ENCODE measurements at regions not wholly inside any gene's neighbourhood (a gene's known extent, or its start where the extent isn't known, plus 50 kb on each side); places are given as distances from the start of the nearest gene placed in this dataset.
"Not testable (repeated sequence)": the region's sequence is repeated elsewhere in the genome, so short reads cannot be mapped to it uniquely, and the experiment has no call there.

DNA sequence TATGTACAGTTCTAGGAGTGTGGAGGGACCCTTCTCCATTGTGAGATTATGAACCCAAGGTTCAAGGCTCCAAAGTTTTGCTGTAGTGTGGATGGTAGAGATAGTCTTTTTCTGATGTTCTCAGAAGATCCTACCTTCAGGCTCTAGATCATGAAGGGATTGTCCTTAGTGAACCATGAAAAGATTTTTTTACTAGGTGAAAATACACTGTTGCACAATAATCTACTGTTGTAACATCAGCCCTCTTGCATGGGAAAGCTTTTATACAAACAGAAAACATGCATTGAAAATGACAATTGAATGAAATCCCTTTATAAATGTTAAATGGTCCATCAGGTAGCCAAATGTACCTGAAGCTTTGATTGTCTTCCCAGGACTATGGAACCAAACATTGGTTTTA lies 177.8 kb downstream of the FAM76B start:
- no peaks in the 10 kb centered on the region for H3K36me3 ChIP-seq (ENCODE audit: control insufficient read depth, insufficient read depth, low read length)
- no peak overlapping the region for H3K4me3 ChIP-seq (ENCODE audit: insufficient read depth, low read depth, low read length)
- no peak overlapping the region for H3K4ac ChIP-seq (ENCODE audit: low read depth, low read length)
- H3K9me3 ChIP-seq (ENCODE audit: control insufficient read depth, insufficient read depth, low read length) = no peaks in the 10 kb centered on the region
- H3K27me3 ChIP-seq (ENCODE audit: control insufficient read depth, insufficient read depth, low read length) = no peaks in the 10 kb centered on the region; the same call in 1 of the 2 replicates
- H2AFZ ChIP-seq (replicated peaks; ENCODE audit: low read length, poor library complexity) = no peak overlapping the region
- ATAC-seq (ENCODE audit: low read depth) (no peak), DNase-seq (no peak)
- no peak overlapping the region for H2BK120ac ChIP-seq (ENCODE audit: low read depth, low read length)
- peak; percentile 33 for TF ChIP-seq CEBPB (IDR thresholded peaks at IDR 0.05; ENCODE audit: low read depth, low read length)
- no peak for TF ChIP-seq MAFK (IDR thresholded peaks at IDR 0.05; ENCODE audit: low read depth, low read length)
- no peak overlapping the region for H2BK20ac ChIP-seq (ENCODE audit: low read depth, low read length)
- no peaks in the 10 kb centered on the region for H4K20me1 ChIP-seq (ENCODE audit: insufficient read depth, low read length)
- no peak overlapping the region for H3K27ac ChIP-seq (ENCODE audit: insufficient read depth, low read length)
- BruUV-seq (replicated peaks) = no TSS peak
- no peak overlapping the region for H2AK5ac ChIP-seq (ENCODE audit: low read depth, low read length)
- H3K56ac ChIP-seq (ENCODE audit: extremely low read depth, insufficient read depth, low read length) = no peak overlapping the region
- H4K8ac ChIP-seq (ENCODE audit: low read depth in 2 of 2, low read length in 2 of 2) = no peak overlapping the region
- H3K4me1 ChIP-seq (ENCODE audit: control insufficient read depth, insufficient read depth, low read length) = no peaks in the 10 kb centered on the region
- in situ Hi-C loops (cut with MboI; ENCODE audit: low sequenced_read_pairs) = no loop called here
- no peak overlapping the region for H3K14ac ChIP-seq (replicated peaks; ENCODE audit: low read depth, low read length)
- no peaks in the 10 kb centered on the region for H3K79me1 ChIP-seq (ENCODE audit: low read depth in 1 of 2, low read length in 2 of 2)
- H4K5ac ChIP-seq (ENCODE audit: low read depth, low read length) = no peak overlapping the region
- no peak overlapping the region for H3K18ac ChIP-seq (ENCODE audit: low read depth, low read length)
- no peak overlapping the region for H2AK9ac ChIP-seq (replicated peaks; ENCODE audit: low read depth, low read length, poor library complexity)
- intact Hi-C loops (cut with micrococcal nuclease) = no loop called here
- H4K91ac ChIP-seq (ENCODE audit: insufficient read depth, low read depth, low read length) = no peak overlapping the region
- dilution Hi-C loops (cut with HindIII; ENCODE audit: low sequenced_read_pairs, unreplicated experiment) = no loop called here
- no peaks in the 10 kb centered on the region for H3K9me1 ChIP-seq (ENCODE audit: insufficient read depth, low read length)
- no peak overlapping the region for H2BK5ac ChIP-seq (ENCODE audit: low read depth, low read length, poor library complexity, severe bottlenecking)
- no peak overlapping the region for H3K23ac ChIP-seq (ENCODE audit: low read depth, low read length)
- H2BK15ac ChIP-seq (ENCODE audit: low read depth, low read length) = no peak overlapping the region
- H3K9ac ChIP-seq (ENCODE audit: low read depth, low read length) = no peak overlapping the region
- CTCF ChIA-PET = no interaction called here
- POLR2A ChIA-PET (ENCODE audit: unreplicated experiment) = no interaction called here
- no peak overlapping the region for H3K4me2 ChIP-seq (ENCODE audit: low read depth, low read length)

DNA sequence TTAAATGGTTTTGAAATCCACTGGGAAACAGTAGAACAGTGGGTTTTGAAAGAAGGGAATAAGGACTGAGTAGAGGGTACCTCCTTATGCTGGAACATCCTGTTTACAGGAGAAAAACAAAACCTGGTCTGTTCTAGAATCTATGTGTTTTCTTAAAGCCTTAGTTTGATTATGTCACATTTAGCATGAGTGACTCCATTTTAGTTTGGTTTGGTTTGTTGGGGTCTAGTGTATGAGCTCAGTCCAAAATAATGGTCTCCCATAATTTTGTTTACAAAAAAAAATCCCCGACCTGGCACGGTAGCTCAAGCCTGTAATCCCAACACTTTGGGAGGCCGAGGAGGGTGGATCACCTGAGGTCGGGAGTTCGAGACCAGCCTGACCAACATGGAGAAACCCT lies 179.4 kb downstream of the FAM76B start:
- H4K20me1 ChIP-seq (ENCODE audit: insufficient read depth, low read length); H2AFZ ChIP-seq (replicated peaks; ENCODE audit: low read length, poor library complexity); BruUV-seq (replicated peaks); H3K79me1 ChIP-seq (ENCODE audit: low read depth in 1 of 2, low read length in 2 of 2); CTCF ChIA-PET; H3K36me3 ChIP-seq (ENCODE audit: control insufficient read depth, insufficient read depth, low read length); H2BK5ac ChIP-seq (ENCODE audit: low read depth, low read length, poor library complexity, severe bottlenecking); H4K8ac ChIP-seq (ENCODE audit: low read depth in 2 of 2, low read length in 2 of 2); H3K9me1 ChIP-seq (ENCODE audit: insufficient read depth, low read length); H2AK5ac ChIP-seq (ENCODE audit: low read depth, low read length); H3K4me2 ChIP-seq (ENCODE audit: low read depth, low read length); DNase-seq; H3K4me1 ChIP-seq (ENCODE audit: control insufficient read depth, insufficient read depth, low read length); H2BK120ac ChIP-seq (ENCODE audit: low read depth, low read length); POLR2A ChIA-PET (ENCODE audit: unreplicated experiment); H4K91ac ChIP-seq (ENCODE audit: insufficient read depth, low read depth, low read length); H3K4ac ChIP-seq (ENCODE audit: low read depth, low read length); H3K14ac ChIP-seq (replicated peaks; ENCODE audit: low read depth, low read length); H3K23ac ChIP-seq (ENCODE audit: low read depth, low read length); H2BK15ac ChIP-seq (ENCODE audit: low read depth, low read length); H3K27me3 ChIP-seq (ENCODE audit: control insufficient read depth, insufficient read depth, low read length); H3K18ac ChIP-seq (ENCODE audit: low read depth, low read length); intact Hi-C loops (cut with micrococcal nuclease); H3K4me3 ChIP-seq (ENCODE audit: insufficient read depth, low read depth, low read length); H2AK9ac ChIP-seq (replicated peaks; ENCODE audit: low read depth, low read length, poor library complexity); H3K56ac ChIP-seq (ENCODE audit: extremely low read depth, insufficient read depth, low read length); H4K5ac ChIP-seq (ENCODE audit: low read depth, low read length); H3K27ac ChIP-seq (ENCODE audit: insufficient read depth, low read length); H3K9ac ChIP-seq (ENCODE audit: low read depth, low read length); H3K9me3 ChIP-seq (ENCODE audit: control insufficient read depth, insufficient read depth, low read length); dilution Hi-C loops (cut with HindIII; ENCODE audit: low sequenced_read_pairs, unreplicated experiment); H2BK20ac ChIP-seq (ENCODE audit: low read depth, low read length); in situ Hi-C loops (cut with MboI; ENCODE audit: low sequenced_read_pairs); ATAC-seq (ENCODE audit: low read depth): not testable (repeated sequence)
- WGBS, 2 experiments (ENCODE audit: extremely low coverage in 2 of 2, insufficient read length in 1 of 2) = no CpG with 5 or more reads among the region's 5 CpGs

Measured in IMR-90 (cell line).